ENCODE measurements at regions not wholly inside any gene's neighbourhood (a gene's known extent, or its start where the extent isn't known, plus 50 kb on each side); places are given as distances from the start of the nearest gene placed in this dataset.

DNA sequence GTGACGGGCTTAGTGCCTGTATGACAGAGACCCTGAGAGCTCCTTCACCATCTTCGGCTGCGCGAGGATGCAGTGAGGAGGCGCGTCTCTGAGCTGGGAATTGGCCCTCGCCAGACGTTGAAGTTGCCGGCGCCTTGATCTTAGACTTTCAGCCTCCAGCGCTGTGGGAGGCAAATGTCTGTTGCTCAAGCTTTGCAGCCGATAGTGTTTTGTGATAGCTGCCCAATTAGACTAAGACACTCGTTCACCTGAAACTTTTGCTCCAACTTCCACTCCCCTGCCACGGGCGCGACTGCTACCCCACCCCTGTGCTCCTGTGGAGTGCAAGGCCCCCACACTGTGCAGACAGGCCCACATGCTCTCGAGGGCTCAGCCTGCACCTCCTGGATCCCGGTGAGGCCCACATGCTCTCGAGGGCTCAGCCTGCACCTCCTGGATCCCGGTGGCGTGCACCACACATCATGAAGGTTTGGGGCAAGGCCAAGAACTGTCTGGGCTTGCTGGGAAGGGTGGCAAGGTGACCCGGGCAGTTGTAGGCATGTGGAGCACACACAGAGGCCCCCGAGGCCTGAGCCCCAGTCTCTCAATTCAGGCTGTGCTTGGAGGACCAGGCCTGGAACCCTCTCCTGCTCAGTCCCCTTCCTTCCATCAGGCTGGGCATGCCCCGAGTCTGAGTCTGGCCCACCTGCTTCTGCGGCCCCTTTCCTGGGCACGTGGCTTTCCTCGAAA is 324.6 kb downstream of the TMEM121 start:
- TF ChIP-seq, protein P1, sequence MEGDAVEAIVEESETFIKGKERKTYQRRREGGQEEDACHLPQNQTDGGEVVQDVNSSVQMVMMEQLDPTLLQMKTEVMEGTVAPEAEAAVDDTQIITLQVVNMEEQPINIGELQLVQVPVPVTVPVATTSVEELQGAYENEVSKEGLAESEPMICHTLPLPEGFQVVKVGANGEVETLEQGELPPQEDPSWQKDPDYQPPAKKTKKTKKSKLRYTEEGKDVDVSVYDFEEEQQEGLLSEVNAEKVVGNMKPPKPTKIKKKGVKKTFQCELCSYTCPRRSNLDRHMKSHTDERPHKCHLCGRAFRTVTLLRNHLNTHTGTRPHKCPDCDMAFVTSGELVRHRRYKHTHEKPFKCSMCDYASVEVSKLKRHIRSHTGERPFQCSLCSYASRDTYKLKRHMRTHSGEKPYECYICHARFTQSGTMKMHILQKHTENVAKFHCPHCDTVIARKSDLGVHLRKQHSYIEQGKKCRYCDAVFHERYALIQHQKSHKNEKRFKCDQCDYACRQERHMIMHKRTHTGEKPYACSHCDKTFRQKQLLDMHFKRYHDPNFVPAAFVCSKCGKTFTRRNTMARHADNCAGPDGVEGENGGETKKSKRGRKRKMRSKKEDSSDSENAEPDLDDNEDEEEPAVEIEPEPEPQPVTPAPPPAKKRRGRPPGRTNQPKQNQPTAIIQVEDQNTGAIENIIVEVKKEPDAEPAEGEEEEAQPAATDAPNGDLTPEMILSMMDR (IDR thresholded peaks at IDR 0.05; ENCODE audit: control extremely low read depth in 1 of 3, insufficient read depth in 1 of 3, low read depth in 1 of 3, low read length in 3 of 3): no peak
- TF ChIP-seq MAFK (IDR thresholded peaks at IDR 0.05; ENCODE audit: low read depth, low read length): no peak
- no peak for TF ChIP-seq EZH2 (IDR thresholded peaks at IDR 0.05; ENCODE audit: low read depth, low read length, severe bottlenecking)
- TF ChIP-seq ZNF274 (IDR thresholded peaks at IDR 0.05; ENCODE audit: borderline replicate concordance, extremely low read depth, low read length): no peak
- TF ChIP-seq POLR2AphosphoS5 (IDR thresholded peaks at IDR 0.05; ENCODE audit: low read depth, low read length): no peak
- TF ChIP-seq, protein P2, sequence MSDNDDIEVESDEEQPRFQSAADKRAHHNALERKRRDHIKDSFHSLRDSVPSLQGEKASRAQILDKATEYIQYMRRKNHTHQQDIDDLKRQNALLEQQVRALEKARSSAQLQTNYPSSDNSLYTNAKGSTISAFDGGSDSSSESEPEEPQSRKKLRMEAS (IDR thresholded peaks at IDR 0.05): no peak
- no peak for TF ChIP-seq RAD21 (IDR thresholded peaks at IDR 0.05 in 1 of 2, conservative IDR thresholded peaks at IDR 0.05 in 1 of 2; ENCODE audit: low read depth in 2 of 2, low read length in 2 of 2)

All from H1 (cell line).